Lower lobe of right lung (tissue), 2 donors: ENCODE measurements at regions not wholly inside any gene's neighbourhood (a gene's known extent, or its start where the extent isn't known, plus 50 kb on each side); places are given as distances from the start of the nearest gene placed in this dataset.

ENCODE experiments used
- ATAC-seq, 2 donors: fragments of 200-7000 bp; cut with Tn5 transposase; one replicate each; pipeline ENCODE4 v1.9.1; 2020 to 2022; ENCODE audit warnings: mild to moderate bottlenecking in 2 of 2, moderate library complexity in 2 of 2
- DNase-seq: peaks from one replicate; pipeline ENCODE4 v3.0.0-alpha.2; 2020
- H3K27ac ChIP-seq: fragments of 200-600 bp; one replicate; pipeline ENCODE4 v1.8.0; 2022
- H3K27me3 ChIP-seq: fragments of 200-600 bp; one replicate; pipeline ENCODE4 v1.8.0; 2022; ENCODE audit warnings: low read depth
- H3K36me3 ChIP-seq: fragments of 200-600 bp; one replicate; pipeline ENCODE4 v1.8.0; 2022; ENCODE audit warnings: mild to moderate bottlenecking
- H3K4me1 ChIP-seq: fragments of 200-600 bp; one replicate; pipeline ENCODE4 v1.8.0; 2022
- H3K4me3 ChIP-seq: fragments of 200-600 bp; one replicate; pipeline ENCODE4 v1.8.0; 2022; ENCODE audit warnings: mild to moderate bottlenecking
- H3K9me3 ChIP-seq: fragments of 200-600 bp; one replicate; pipeline ENCODE4 v1.8.0; 2022
- CTCF ChIP-seq: fragments of 200-600 bp; IDR thresholded peaks from one replicate; pipeline ENCODE4 v1.8.0; 2022; ENCODE audit warnings: antibody characterized with exemption, mild to moderate bottlenecking
- intact Hi-C: fragments of 100-400 bp; cut with DNase I; formaldehyde crosslinking; loops from one replicate; pipeline ENCODE4 v1.11.0; 2022
- donor health status: DM: no; HTN: yes; CAD: no; lungs with severe emphysema.

- DNase-seq (no peak), ATAC-seq (no peak)
- H3K27me3 ChIP-seq = peaks cover 7% of the 10 kb centered on the region
- no peaks in the 10 kb centered on the region for H3K9me3 ChIP-seq
- no peaks in the 10 kb centered on the region for H3K36me3 ChIP-seq
- H3K4me1 ChIP-seq = peaks cover 9% of the 10 kb centered on the region
- H3K27ac ChIP-seq = no peak overlapping the region
- intact Hi-C loops = no loop called here
- no peak for TF ChIP-seq CTCF
- no peak overlapping the region for H3K4me3 ChIP-seq
Measured at GRCh38 chr2:128496700-128497099, 178.0 kb upstream of the HS6ST1 start.

GRCh38 chr2:128497461-128497860 lies 178.8 kb upstream of the HS6ST1 start:
- peaks cover 9% of the 10 kb centered on the region for H3K4me1 ChIP-seq
- TF ChIP-seq CTCF = no peak
- H3K27me3 ChIP-seq = peaks cover 7% of the 10 kb centered on the region
- H3K4me3 ChIP-seq = no peak overlapping the region
- ATAC-seq (no peak), DNase-seq (no peak)
- no peak overlapping the region for H3K27ac ChIP-seq
- intact Hi-C loops = no loop called here
- H3K9me3 ChIP-seq = no peaks in the 10 kb centered on the region
- no peaks in the 10 kb centered on the region for H3K36me3 ChIP-seq

GRCh38 chr2:128498086-128498485 lies 179.4 kb upstream of the HS6ST1 start:
- ATAC-seq (no peak), DNase-seq (no peak)
- Histone ChIP-seq H3K27me3 (peaks cover 7% of the 10 kb centered on the region), H3K36me3 (no peaks in the 10 kb centered on the region), H3K27ac (no peak overlapping the region), H3K4me1 (peaks cover 9% of the 10 kb centered on the region), H3K4me3 (no peak overlapping the region), H3K9me3 (no peaks in the 10 kb centered on the region)
- no peak for TF ChIP-seq CTCF
- intact Hi-C loops = no loop called here

- TF ChIP-seq CTCF = no peak
- peaks cover 7% of the 10 kb centered on the region for H3K27me3 ChIP-seq
- H3K9me3 ChIP-seq = no peaks in the 10 kb centered on the region
- ATAC-seq (no peak), DNase-seq (no peak)
- intact Hi-C loops = no loop called here
- H3K36me3 ChIP-seq = no peaks in the 10 kb centered on the region
- no peak overlapping the region for H3K4me3 ChIP-seq
- H3K27ac ChIP-seq = no peak overlapping the region
- H3K4me1 ChIP-seq = peaks cover 9% of the 10 kb centered on the region
Measured at GRCh38 chr2:128498589-128498988, 179.9 kb upstream of the HS6ST1 start.

GRCh38 chr2:128499367-128500137 lies 180.9 kb upstream of the HS6ST1 start:
- H3K4me1 ChIP-seq = peaks cover 8% of the 10 kb centered on the region
- no peaks in the 10 kb centered on the region for H3K9me3 ChIP-seq
- H3K27me3 ChIP-seq = no peaks in the 10 kb centered on the region
- DNase-seq (no peak), ATAC-seq (no peak)
- no peak for TF ChIP-seq CTCF
- H3K36me3 ChIP-seq = no peaks in the 10 kb centered on the region
- intact Hi-C loops = no loop called here
- H3K4me3 ChIP-seq = no peak overlapping the region
- no peak overlapping the region for H3K27ac ChIP-seq
